PFSK-1 (cell line): ENCODE measurements at regions not wholly inside any gene's neighbourhood (a gene's known extent, or its start where the extent isn't known, plus 50 kb on each side); places are given as distances from the start of the nearest gene placed in this dataset.

Experiments used
- FOXP2 ChIP-seq: optimal IDR thresholded peaks from 2 replicates; pipeline ENCODE3; 2011; ENCODE audit warnings: borderline replicate concordance, control low read depth, inconsistent platforms; ENCODE audit not compliant: insufficient read depth; ENCODE audit errors: extremely low read length, extremely low read depth
- POLR2AphosphoS5 ChIP-seq: IDR thresholded peaks from 2 replicates; pipeline ENCODE4 v1.6.1; 2012; ENCODE audit warnings: low read depth, mild to moderate bottlenecking, control low read depth, low read length, moderate library complexity
- REST ChIP-seq, 2 experiments: IDR thresholded peaks; 2 replicates each; pipeline versions ENCODE4 v1.6.1 to v1.8.0; 2011 to 2012; ENCODE audit warnings: low read depth in 2 of 2, low read length in 2 of 2, control low read depth in 1 of 2, inconsistent platforms in 1 of 2, mild to moderate bottlenecking in 1 of 2, moderate library complexity in 1 of 2; ENCODE audit not compliant: insufficient read depth in 1 of 2
- SIN3A ChIP-seq: IDR thresholded peaks from 2 replicates; pipeline ENCODE4 v1.6.1; 2012; ENCODE audit warnings: mild to moderate bottlenecking, low read length, moderate library complexity, borderline replicate concordance; ENCODE audit not compliant: insufficient read depth
- TAF1 ChIP-seq: IDR thresholded peaks from 2 replicates; pipeline ENCODE4 v1.6.1; 2012; ENCODE audit warnings: low read length, control low read depth, borderline replicate concordance; ENCODE audit not compliant: insufficient read depth

GRCh38 chr13:61612192-61612591 lies 196.5 kb upstream of the PCDH20 start:
- TF ChIP-seq TAF1 (no peak), POLR2AphosphoS5 (no peak), SIN3A (no peak), REST (IDR thresholded peaks at IDR 0.05; ENCODE audit: insufficient read depth in 1 of 2, low read depth in 2 of 2, low read length in 2 of 2) (no peak), FOXP2 (no peak)

- TF ChIP-seq POLR2AphosphoS5, result no peak
- TF ChIP-seq SIN3A, result no peak
- no peak for TF ChIP-seq REST (IDR thresholded peaks at IDR 0.05; ENCODE audit: insufficient read depth in 1 of 2, low read depth in 2 of 2, low read length in 2 of 2)
- TF ChIP-seq TAF1, result no peak
- no peak for TF ChIP-seq FOXP2
Measured at GRCh38 chr13:61608138-61608537, 192.5 kb upstream of the PCDH20 start.

GRCh38 chr13:61600360-61601033 lies 184.8 kb upstream of the PCDH20 start:
- TF ChIP-seq TAF1 (no peak), REST (IDR thresholded peaks at IDR 0.05; ENCODE audit: insufficient read depth in 1 of 2, low read depth in 2 of 2, low read length in 2 of 2) (no peak), FOXP2 (no peak), SIN3A (no peak)

GRCh38 chr13:61592489-61592888 lies 176.8 kb upstream of the PCDH20 start:
- TF ChIP-seq REST (IDR thresholded peaks at IDR 0.05; ENCODE audit: insufficient read depth in 1 of 2, low read depth in 2 of 2, low read length in 2 of 2), result no peak
- no peak for TF ChIP-seq TAF1
- TF ChIP-seq FOXP2, result no peak
- TF ChIP-seq SIN3A, result no peak
- no peak for TF ChIP-seq POLR2AphosphoS5

GRCh38 chr13:61575973-61576372 lies 160.3 kb upstream of the PCDH20 start:
- TF ChIP-seq TAF1, result no peak
- no peak for TF ChIP-seq POLR2AphosphoS5
- no peak for TF ChIP-seq FOXP2
- no peak for TF ChIP-seq REST (IDR thresholded peaks at IDR 0.05; ENCODE audit: insufficient read depth in 1 of 2, low read depth in 2 of 2, low read length in 2 of 2)
- TF ChIP-seq SIN3A, result no peak
